ENCODE measurements at regions not wholly inside any gene's neighbourhood (a gene's known extent, or its start where the extent isn't known, plus 50 kb on each side); places are given as distances from the start of the nearest gene placed in this dataset.

DNA sequence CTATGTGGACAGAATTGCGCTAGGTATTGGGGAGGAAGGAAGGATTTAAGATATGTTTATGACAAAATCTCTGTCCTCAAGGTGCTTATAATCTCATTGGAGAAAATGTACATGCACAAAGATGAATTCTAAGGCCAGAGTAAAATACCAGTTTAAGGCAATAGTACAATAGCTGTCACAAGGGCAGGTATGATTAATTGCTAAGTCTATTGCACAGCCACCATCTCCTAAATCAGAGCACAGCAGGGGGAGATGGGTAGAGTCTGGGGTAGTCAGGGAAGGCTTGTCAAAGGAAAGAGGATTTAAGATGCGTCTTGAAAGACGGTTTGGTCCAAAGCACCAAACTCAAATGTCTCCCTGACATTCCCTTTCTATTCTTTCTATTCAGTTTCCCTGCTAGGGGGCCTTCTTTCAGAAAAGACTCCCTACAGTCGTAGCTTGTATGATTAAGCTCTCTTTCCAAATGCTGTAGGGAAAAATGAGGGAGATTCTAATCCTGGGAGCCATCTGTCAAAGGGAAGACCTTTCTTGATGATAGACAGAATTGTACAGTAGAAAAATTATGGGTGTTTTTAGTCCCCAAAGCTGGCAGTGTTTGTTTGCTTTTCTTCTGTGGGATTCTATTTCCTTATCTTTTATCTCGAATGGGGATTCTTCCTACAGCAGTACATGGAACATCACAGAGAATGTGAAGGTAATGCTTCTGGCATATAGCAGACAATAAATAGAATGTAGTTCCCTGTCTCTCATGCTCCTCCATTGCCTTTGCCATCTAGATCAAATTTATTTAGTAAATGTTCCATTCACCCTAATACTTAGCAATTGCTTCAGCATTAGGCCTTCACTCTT is 107.6 kb upstream of the NFIA start:
- Mint-ChIP-seq H3K4me1 (peaks cover 2 to 10% of the 10 kb centered on the region in 2 donors), H3K27ac (no peak overlapping the region), H3K9me3 (no peaks in the 10 kb centered on the region), H3K27me3 (no peaks in the 10 kb centered on the region), H3K4me3 (no peak overlapping the region), H3K36me3 (no peaks in the 10 kb centered on the region)
- DNase-seq: no peak
- no peak for ATAC-seq (replicated peaks)

DNA sequence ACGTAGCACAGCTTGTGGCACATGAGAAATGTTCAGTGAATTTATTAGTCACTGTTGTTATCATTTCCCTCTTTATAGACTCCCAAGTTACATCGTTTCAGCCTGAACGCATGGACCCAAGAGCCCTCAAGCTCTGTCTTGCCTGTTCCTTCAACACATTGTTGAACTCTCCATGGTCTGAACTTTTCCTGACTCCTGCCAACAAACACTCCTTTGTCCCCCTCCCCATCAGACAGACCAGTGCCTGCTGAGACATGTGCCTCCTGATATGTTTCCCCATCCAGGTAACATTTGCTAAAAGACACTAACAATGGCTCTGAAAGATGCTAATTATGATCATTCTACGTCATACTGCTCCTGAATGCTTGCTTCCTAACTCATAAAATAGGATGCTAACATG is 108.7 kb upstream of the NFIA start:
- H3K36me3 Mint-ChIP-seq: no peaks in the 10 kb centered on the region

DNA sequence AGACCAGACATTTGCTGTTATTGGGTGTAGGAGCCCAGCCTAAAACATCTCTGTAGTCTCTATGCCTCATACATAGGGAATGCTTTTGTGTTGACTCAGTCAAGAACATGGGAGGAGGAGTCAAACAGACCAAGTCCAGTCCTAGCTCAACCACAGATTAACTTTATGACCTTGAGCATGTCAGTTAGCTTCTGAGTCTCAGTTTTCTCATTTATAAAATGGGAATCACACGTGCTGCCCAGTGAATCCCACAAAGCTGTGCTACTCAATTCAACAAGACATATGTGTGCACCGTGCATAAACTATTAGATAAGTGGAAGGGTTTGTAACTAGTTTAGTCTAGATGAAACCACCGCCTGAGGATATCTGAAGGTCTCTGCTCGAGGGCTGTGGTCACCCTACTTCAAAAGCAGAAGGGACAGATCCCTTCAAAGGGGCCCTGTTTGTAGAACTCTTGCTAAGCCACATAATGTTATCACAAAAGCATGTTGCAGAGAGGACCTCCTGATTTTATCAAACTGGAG is 109.5 kb upstream of the NFIA start:
- Mint-ChIP-seq H3K4me1 (no peaks in the 10 kb centered on the region), H3K36me3 (no peaks in the 10 kb centered on the region), H3K4me3 (no peak overlapping the region), H3K27me3 (peaks cover 0 to 5% of the 10 kb centered on the region in 2 donors), H3K27ac (no peak overlapping the region), H3K9me3 (no peaks in the 10 kb centered on the region)
- DNase-seq (no peak), ATAC-seq (replicated peaks) (no peak)

More for the DNA sequence above, 108.7 kb upstream of the NFIA start:
- DNase-seq: no peak
- Mint-ChIP-seq H3K9me3 (no peaks in the 10 kb centered on the region), H3K27me3 (no peaks in the 10 kb centered on the region), H3K4me3 (no peak overlapping the region), H3K4me1 (peaks cover 0 to 7% of the 10 kb centered on the region in 2 donors), H3K27ac (no peak overlapping the region)
- no peak for ATAC-seq (replicated peaks)

DNA sequence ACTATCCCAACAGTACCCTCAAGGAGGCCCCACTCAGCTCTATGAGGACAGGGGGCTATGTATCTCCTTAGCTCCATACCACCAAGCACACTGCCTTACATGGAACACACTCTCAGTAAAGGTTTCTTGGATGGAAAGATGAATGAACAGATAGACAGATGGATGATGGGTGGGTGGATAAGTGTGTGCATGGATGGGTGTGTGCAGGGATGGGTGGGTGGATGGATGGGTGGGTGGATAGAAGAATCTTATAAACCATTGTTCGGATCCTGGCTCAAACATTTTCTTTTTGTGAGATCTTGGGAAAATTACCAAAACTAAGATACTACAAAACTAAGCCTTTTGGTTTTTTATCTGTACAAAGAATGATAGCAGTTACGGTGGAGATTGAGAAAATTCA is 111.0 kb upstream of the NFIA start:
- Mint-ChIP-seq H3K9me3 (peaks cover 5 to 7% of the 10 kb centered on the region in 2 donors), H3K36me3 (peaks cover 0 to 6% of the 10 kb centered on the region in 2 donors), H3K27me3 (peaks cover 0 to 5% of the 10 kb centered on the region in 2 donors), H3K27ac (no peak overlapping the region), H3K4me3 (no peak overlapping the region), H3K4me1 (no peaks in the 10 kb centered on the region)
- DNase-seq: no peak
- no peak for ATAC-seq (replicated peaks)

DNA sequence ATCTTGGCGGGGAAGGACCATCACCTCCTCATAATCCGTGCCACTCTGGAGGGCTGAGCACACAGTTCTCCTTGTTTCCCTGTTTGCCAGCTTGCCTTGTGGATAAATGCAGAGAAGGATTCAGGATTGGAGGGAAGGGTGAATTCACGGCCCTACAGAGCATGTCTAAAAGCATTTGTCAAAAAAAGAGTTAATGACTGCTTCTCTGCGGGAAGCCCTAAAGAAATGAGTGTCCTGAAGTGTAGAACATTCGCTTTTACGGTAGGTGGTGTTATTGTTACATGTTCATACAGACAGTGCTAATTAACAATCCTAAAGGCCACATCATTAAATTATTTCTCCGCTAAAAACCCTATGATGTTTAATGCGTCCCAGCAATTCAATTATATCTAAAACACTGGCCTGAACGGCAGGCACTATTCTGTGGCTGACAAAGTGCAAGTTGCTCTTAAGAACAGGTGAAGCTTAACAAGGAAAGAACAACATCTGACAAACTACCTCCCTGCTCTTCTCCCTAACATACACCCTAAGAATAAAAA is 112.3 kb upstream of the NFIA start:
- peaks cover 5 to 7% of the 10 kb centered on the region in 2 donors for H3K9me3 Mint-ChIP-seq
- no peak overlapping the region for H3K27ac Mint-ChIP-seq
- H3K4me1 Mint-ChIP-seq: no peaks in the 10 kb centered on the region
- no peak for DNase-seq
- peaks cover 0 to 5% of the 10 kb centered on the region in 2 donors for H3K27me3 Mint-ChIP-seq
- peaks cover 0 to 9% of the 10 kb centered on the region in 2 donors for H3K36me3 Mint-ChIP-seq
- no peak for ATAC-seq (replicated peaks)
- H3K4me3 Mint-ChIP-seq: no peak overlapping the region

DNA sequence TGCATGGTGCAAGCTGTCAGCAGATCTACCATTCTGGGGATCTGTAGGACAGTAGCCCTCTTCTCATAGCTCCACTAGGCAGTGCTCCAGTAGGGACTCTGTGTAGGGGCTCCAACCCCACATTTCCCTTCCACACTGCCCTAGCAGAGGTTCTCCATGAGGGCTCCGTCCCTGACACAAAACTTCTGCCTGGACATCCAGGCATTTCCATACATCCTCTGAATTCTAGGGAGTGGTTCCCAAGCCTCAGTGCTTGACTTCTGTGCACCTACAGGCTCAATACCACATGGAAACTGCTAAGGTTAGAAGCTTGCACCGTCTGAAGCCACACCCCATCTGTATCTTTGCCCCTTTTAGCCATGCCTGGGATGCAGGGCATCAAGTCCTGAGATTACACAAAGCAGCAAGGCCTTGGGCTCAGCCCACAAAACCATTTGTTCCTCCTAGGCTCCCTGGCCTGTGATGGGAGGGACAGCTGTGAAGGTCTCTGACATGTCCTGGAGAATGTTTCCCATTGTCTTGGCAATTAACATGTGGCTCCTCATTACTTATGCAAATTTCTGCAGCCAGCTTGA is 117.0 kb upstream of the NFIA start:
- Mint-ChIP-seq H3K4me3 (no peak overlapping the region), H3K9me3 (peaks cover 13 to 20% of the 10 kb centered on the region in 2 donors), H3K27ac (no peak overlapping the region), H3K27me3 (peaks cover 0 to 5% of the 10 kb centered on the region in 2 donors), H3K4me1 (no peaks in the 10 kb centered on the region), H3K36me3 (peaks cover 0 to 15% of the 10 kb centered on the region in 2 donors)
- DNase-seq (no peak), ATAC-seq (replicated peaks) (no peak)

DNA sequence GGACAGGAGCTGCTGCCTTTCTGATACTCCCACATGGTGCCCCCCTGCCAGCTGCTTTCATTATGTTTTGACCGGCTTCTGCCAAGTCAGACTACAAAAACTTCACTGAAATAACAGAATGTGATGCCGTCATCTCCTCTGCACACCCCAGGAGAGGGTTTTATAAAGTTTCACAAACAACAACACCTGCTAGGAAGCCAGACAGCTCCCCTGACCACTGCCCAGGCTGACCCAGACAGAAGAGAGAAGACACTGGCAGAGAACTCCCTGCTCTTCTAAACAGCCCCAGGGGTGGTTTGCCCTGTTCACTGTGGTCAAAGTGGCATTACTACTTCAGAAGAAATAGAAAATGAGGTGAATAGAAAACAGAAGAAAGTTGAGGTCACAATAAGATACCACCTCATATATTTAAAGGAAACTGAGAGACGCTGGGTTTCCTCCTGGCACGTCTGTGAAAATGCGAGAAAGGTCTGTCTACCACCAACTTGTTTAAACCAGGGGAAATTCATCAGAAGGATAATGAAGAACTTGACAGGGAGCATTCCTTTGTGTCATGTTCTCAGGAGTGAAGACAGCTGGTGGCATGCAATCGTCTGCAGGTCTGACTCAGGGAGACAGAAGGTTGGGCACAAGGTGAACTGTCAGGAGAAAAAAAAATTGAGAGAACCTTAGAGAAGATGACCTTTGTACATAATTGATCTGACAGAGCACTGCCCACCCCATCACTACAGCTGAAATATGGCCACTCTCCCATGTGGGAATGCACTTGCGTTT is 119.0 kb upstream of the NFIA start:
- H3K9me3 Mint-ChIP-seq: peaks cover 13 to 20% of the 10 kb centered on the region in 2 donors
- H3K27ac Mint-ChIP-seq: no peak overlapping the region
- no peak for DNase-seq
- no peak overlapping the region for H3K4me3 Mint-ChIP-seq
- H3K4me1 Mint-ChIP-seq: no peaks in the 10 kb centered on the region
- peaks cover 0 to 3% of the 10 kb centered on the region in 2 donors for H3K27me3 Mint-ChIP-seq
- no peak for ATAC-seq (replicated peaks)
- H3K36me3 Mint-ChIP-seq: peaks cover 0 to 15% of the 10 kb centered on the region in 2 donors

DNA sequence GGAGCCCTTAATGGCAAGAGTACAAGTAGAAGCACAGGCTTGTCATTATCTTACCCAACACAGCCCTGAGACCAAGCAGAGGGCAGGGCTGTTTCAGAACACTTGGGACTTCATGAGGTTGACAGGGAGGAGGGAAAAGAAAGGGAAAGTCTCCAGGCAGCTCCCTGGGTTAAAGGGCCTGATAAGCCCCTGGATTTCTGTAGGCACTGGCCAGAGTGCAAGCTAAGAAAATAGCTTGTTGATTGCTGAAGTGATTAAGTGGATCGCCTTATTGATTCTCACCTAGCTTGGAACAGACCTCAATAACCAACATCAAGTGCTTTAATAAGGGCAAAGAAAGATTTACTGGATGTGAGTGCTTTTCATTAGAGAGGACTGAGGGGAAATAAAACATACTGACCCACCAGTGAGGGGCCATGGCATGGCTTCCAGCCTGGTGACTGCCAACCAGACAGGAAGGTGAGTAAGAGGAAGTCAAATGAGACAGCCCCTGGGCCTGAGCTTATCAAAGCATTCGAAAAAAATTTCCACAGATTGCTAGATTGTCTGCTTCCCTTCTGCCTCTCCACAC is 121.4 kb upstream of the NFIA start:
- no peak for ATAC-seq (replicated peaks)
- Mint-ChIP-seq H3K4me3 (no peak overlapping the region), H3K4me1 (no peaks in the 10 kb centered on the region), H3K9me3 (peaks cover 8 to 13% of the 10 kb centered on the region in 2 donors), H3K27me3 (no peaks in the 10 kb centered on the region), H3K36me3 (peaks cover 0 to 9% of the 10 kb centered on the region in 2 donors), H3K27ac (no peak overlapping the region)
- no peak for DNase-seq

DNA sequence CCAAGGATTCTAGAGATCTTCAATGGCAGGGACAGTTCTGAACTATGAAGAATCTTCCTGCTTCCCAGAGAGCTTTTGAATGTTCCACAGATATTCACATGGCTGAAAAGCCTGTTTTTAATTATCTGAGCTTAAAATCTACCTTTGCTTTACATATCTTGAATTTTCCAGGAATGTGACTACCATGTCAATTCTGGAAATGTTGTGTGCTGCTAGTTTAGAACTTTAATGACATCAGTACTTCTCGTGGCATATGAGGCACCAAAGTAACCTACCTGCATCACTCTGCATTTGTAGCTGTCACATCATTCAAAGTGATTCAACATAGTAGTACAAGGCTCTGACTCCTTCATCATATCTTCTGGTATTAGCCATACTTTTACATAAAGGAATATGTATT is 122.7 kb upstream of the NFIA start:
- H3K9me3 Mint-ChIP-seq: peaks cover 8 to 11% of the 10 kb centered on the region in 2 donors
- no peak overlapping the region for H3K27ac Mint-ChIP-seq
- DNase-seq: no peak
- H3K36me3 Mint-ChIP-seq: peaks cover 0 to 6% of the 10 kb centered on the region in 2 donors
- no peak for ATAC-seq (replicated peaks)
- no peaks in the 10 kb centered on the region for H3K4me1 Mint-ChIP-seq
- H3K27me3 Mint-ChIP-seq: no peaks in the 10 kb centered on the region
- no peak overlapping the region for H3K4me3 Mint-ChIP-seq

DNA sequence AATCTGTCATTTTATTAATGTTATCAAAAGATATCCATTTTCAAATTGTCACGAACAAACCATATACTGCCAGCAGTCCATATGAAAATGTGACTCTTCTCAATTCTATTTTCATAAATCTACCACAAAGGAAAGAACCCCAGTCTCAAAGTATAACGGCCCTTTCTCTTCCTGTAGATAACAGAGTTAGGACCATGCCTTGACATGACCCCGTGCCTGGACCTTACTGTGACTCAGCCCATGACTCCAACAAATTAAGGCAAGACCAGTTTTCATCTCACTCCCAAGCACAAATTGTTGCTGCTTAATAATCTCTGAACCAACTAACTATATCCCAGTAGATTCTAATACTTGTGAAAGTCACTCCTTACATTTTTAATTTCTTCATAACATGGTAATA is 124.4 kb upstream of the NFIA start:
- H3K4me3 Mint-ChIP-seq: no peak overlapping the region
- ATAC-seq (replicated peaks) (no peak), DNase-seq (no peak)
- no peaks in the 10 kb centered on the region for H3K4me1 Mint-ChIP-seq
- H3K36me3 Mint-ChIP-seq: no peaks in the 10 kb centered on the region
- H3K27me3 Mint-ChIP-seq: no peaks in the 10 kb centered on the region
- peaks cover 0 to 4% of the 10 kb centered on the region in 2 donors for H3K9me3 Mint-ChIP-seq
- no peak overlapping the region for H3K27ac Mint-ChIP-seq

DNA sequence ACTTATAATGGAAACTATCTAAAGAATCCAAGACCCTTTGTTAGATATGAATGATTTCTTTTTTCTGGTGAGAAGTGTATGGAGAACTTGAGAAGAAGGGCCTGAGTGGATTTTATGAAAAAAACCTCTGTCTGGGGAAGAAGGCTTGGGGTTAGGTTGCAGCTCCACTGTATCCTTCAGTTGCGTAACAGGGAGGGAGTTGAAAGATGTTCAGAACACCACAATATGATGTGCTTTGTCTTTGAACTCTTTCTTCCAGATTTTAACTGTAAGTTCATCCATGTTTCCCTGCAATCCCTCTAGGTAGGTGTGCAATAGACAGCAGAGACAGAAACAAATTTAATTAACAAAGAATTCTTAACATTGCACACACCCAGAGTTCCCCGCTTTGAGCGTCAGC is 125.8 kb upstream of the NFIA start:
- DNase-seq: no peak

DNA sequence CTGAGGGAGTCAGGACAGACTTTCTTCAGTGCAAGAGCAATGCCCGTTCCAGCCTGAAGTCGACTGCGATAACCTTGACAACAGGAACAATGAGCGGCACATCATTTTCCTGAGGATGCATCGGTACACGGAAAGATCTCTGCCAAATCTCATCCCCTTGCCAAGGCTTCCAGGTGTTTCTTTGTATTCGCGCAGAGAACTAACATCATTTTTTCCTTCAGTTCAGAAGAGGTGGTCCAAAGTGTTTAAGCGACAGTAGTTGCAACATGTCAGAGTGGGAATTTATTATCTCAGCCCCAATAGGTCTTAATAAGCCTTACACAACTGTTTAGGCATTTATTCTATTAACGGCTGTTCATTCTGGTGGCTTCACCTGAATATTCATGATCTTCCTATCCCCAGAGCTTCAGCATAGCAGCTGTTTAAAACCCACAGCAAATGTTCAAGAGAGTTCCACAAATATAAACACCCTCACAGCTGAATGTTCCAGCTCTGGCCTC is 129.7 kb upstream of the NFIA start:
- ATAC-seq (replicated peaks): no peak
- Mint-ChIP-seq H3K27me3 (peaks cover 0 to 5% of the 10 kb centered on the region in 2 donors), H3K4me1 (peaks cover 6 to 8% of the 10 kb centered on the region in 2 donors), H3K27ac (no peak overlapping the region), H3K9me3 (peaks cover 0 to 4% of the 10 kb centered on the region in 2 donors), H3K36me3 (no peaks in the 10 kb centered on the region), H3K4me3 (no peak overlapping the region)
- DNase-seq: no peak

More for the DNA sequence above, 125.8 kb upstream of the NFIA start:
- no peaks in the 10 kb centered on the region for H3K36me3 Mint-ChIP-seq
- ATAC-seq (replicated peaks): no peak
- H3K27me3 Mint-ChIP-seq: no peaks in the 10 kb centered on the region
- no peaks in the 10 kb centered on the region for H3K4me1 Mint-ChIP-seq
- no peak overlapping the region for H3K27ac Mint-ChIP-seq
- no peak overlapping the region for H3K4me3 Mint-ChIP-seq
- H3K9me3 Mint-ChIP-seq: peaks cover 0 to 4% of the 10 kb centered on the region in 2 donors

DNA sequence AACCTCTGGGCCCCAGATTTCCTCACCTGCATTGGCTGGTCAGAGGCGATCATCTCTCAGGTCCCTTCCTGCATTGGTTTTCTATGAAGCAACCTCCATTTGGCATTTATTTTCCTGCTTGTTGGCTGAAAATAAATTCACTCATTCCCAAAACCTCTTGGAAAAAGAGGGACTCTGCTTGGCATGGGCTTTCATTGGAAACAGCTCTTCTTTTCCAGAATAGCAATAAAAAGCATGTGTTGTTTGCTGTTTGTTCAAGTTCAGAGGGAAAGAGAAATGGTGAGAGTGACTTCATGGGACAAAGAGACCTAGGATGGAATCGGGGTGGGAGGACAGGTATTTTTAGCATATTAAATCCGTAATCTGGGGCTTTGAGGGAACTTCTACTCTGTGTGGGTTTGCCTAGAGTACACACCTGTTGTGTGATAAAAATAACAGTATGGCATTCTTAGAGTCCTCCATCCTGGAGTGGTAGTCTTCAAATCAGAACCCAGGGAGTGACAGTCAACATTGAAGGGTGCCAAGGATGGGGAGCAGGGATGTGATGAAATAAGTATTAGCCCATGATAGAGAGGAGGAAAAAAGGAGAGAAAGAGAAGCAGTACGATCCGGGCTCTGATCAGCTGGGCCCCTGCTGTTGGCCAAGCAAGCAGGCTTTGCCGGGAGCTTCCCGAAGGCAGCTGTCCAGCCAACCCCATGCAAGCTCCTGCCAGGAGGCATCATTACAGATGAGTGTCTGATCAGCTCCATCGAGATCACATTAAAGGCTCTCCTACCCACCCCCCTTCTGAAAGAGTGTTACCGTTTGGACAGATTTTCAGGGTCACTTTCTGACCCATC is 131.9 kb upstream of the NFIA start:
- H3K27ac Mint-ChIP-seq: no peak overlapping the region
- H3K4me1 Mint-ChIP-seq: peaks cover 6 to 8% of the 10 kb centered on the region in 2 donors
- no peak overlapping the region for H3K4me3 Mint-ChIP-seq
- ATAC-seq (replicated peaks) (no peak), DNase-seq (no peak)
- H3K36me3 Mint-ChIP-seq: no peaks in the 10 kb centered on the region
- peaks cover 0 to 4% of the 10 kb centered on the region in 2 donors for H3K9me3 Mint-ChIP-seq
- peaks cover 0 to 5% of the 10 kb centered on the region in 2 donors for H3K27me3 Mint-ChIP-seq

Measured in stimulated activated naive B cell treated with anti-CD40 and anti-IgM and Interleukin-4, amounts not matched to agents 10 μg/mL and 1 μg/mL and 100 μg/mL, for 72 hours (primary cell).